Heart left ventricle (tissue), 16 donors: ENCODE measurements at regions not wholly inside any gene's neighbourhood (a gene's known extent, or its start where the extent isn't known, plus 50 kb on each side); places are given as distances from the start of the nearest gene placed in this dataset.

ENCODE experiments used
- ATAC-seq, 4 donors: fragments of 200-7000 bp; cut with Tn5 transposase; one replicate each; pipeline ENCODE4 v1.9.1; 2020 to 2022; ENCODE audit warnings: moderate library complexity in 4 of 4, mild to moderate bottlenecking in 3 of 4, moderate number of reproducible peaks in 1 of 4
- DNase-seq, 5 donors: peaks; one replicate each; pipeline ENCODE4 v3.0.0-alpha.2; 2020
- H3K27ac ChIP-seq, 12 donors: fragments of 200-600 bp; sonication (generic) in 4 of 12; one replicate each; pipeline versions ENCODE4 v1.5.0 to v1.8.0; 2016 to 2022; ENCODE audit warnings: mild to moderate bottlenecking in 2 of 12
- H3K27me3 ChIP-seq, 9 donors: fragments of 200-600 bp; sonication (generic) in 2 of 9; one replicate each; pipeline versions ENCODE4 v1.5.1 to v1.8.0; 2016 to 2022; ENCODE audit warnings: mild to moderate bottlenecking in 3 of 9
- H3K36me3 ChIP-seq, 9 donors: fragments of 200-600 bp; sonication (generic) in 2 of 9; one replicate each; pipeline versions ENCODE4 v1.5.0 to v1.8.0; 2018 to 2022; ENCODE audit warnings: mild to moderate bottlenecking in 2 of 9
- H3K4me1 ChIP-seq, 12 donors: fragments of 200-600 bp; sonication (generic) in 4 of 12; one replicate each; pipeline versions ENCODE4 v1.5.0 to v1.8.0; 2016 to 2022; ENCODE audit warnings: mild to moderate bottlenecking in 3 of 12
- H3K4me3 ChIP-seq, 12 donors: fragments of 200-600 bp; sonication (generic) in 4 of 12; one replicate each; pipeline versions ENCODE4 v1.5.0 to v1.8.0; 2017 to 2022; ENCODE audit warnings: mild to moderate bottlenecking in 9 of 12, moderate library complexity in 4 of 12
- H3K9me3 ChIP-seq, 12 donors: fragments of 200-600 bp; sonication (generic) in 4 of 12; one replicate each; pipeline versions ENCODE4 v1.5.0 to v1.8.0; 2016 to 2022; ENCODE audit warnings: mild to moderate bottlenecking in 1 of 12
- CTCF ChIP-seq, 12 donors: fragments of 200-600 bp; sonication (generic) in 4 of 12; IDR thresholded peaks; one replicate each; pipeline versions ENCODE4 v1.5.0 to v1.8.0; 2018 to 2022; ENCODE audit warnings: antibody characterized with exemption in 12 of 12, mild to moderate bottlenecking in 5 of 12
- POLR2A ChIP-seq, 2 donors: fragments of 450-650 bp; IDR thresholded peaks; one replicate each; pipeline ENCODE4 v1.6.1; 2017; ENCODE audit warnings: antibody characterized with exemption in 2 of 2, mild to moderate bottlenecking in 2 of 2, moderate library complexity in 2 of 2
- WGBS, 4 donors: extraction: QIAGEN DNeasy Blood & Tissue Kit in 2 of 4; methylation state at CpG; one replicate each; pipeline versions ENCODE4 v1.1.5 to v1.1.7; 2013 to 2018; 5-methylcytosine and 5-hydroxymethylcytosine counted together
- intact Hi-C, 10 donors: fragments of 100-400 bp; cut with DNase I; formaldehyde crosslinking; loops; one replicate each; pipeline versions ENCODE4 v1.11.1 to v1.14.2; 2022
- donor health status: ischemic (EF 13 %, LVEDD 7.1; RV severe dilation, severe dysfunction).
- donor health status: healthy with polysubstance abuse.
- donor health status: DM: no; HTN: yes; CAD: no.
- donor health status: DM: no; HTN: no; CAD: no.
- donor health status: ischemic (EF 25% LVEDD 6.9; RV normal size, moderate dysfunction).
- donor health status: ischemic (EF 25% LVEDD 5.7; RV mildly dilated, moderate dysfunction).
- donor health status: healthy.
- donor health status: DM: yes; HTN: yes; CAD: no.
- donor health status: ischemic (EF 35%, LVEDD 5.7; RV mildly dilated, moderate dysfunction).
- donor health status: nonischemic (EF 11% LVEDD 7.7; RV severe dilation, severe dysfunction).
- donor health status: DM: yes; HTN: yes; CAD: no.
- donor health status: PGD.
- donor health status: ischemic (EF 29% LVEDD 5.4; RV normal size, mild dysfunction).
- donor health status: nonischemic (EF 23%, LVEDD 6.1; RV moderate dilation, normal function).

GRCh38 chrX:143304518-143304917 lies 212.8 kb downstream of the SPANXN3 start:
- H3K27me3 ChIP-seq: peaks cover 0 to 4% (median 0%) of the 10 kb centered on the region in 9 donors
- intact Hi-C loops: no loop called here
- no peak overlapping the region for H3K27ac ChIP-seq
- H3K4me3 ChIP-seq: no peak overlapping the region
- 59 to 71% (median 65%) methylated on average over 2 of the region's 2 CpGs for WGBS, 4 donors
- H3K4me1 ChIP-seq: no peaks in the 10 kb centered on the region
- DNase-seq: no peak
- H3K36me3 ChIP-seq: no peaks in the 10 kb centered on the region
- no peaks in the 10 kb centered on the region for H3K9me3 ChIP-seq
- no peak for ATAC-seq
- TF ChIP-seq POLR2A (IDR thresholded peaks at IDR 0.05) (no peak), CTCF (IDR thresholded peaks at IDR 0.05) (no peak)

GRCh38 chrX:143304025-143304424 lies 213.2 kb downstream of the SPANXN3 start:
- Histone ChIP-seq H3K27ac (no peak overlapping the region), H3K4me3 (no peak overlapping the region), H3K9me3 (no peaks in the 10 kb centered on the region), H3K27me3 (peaks cover 0 to 4% (median 0%) of the 10 kb centered on the region in 9 donors), H3K4me1 (no peaks in the 10 kb centered on the region), H3K36me3 (no peaks in the 10 kb centered on the region)
- intact Hi-C loops: no loop called here
- no peak for TF ChIP-seq POLR2A (IDR thresholded peaks at IDR 0.05)
- 60 to 74% (median 70%) methylated on average over 2 of the region's 2 CpGs for WGBS, 4 donors
- no peak for DNase-seq
- ATAC-seq: no peak

GRCh38 chrX:143298663-143299241 lies 218.5 kb downstream of the SPANXN3 start:
- H3K4me3 ChIP-seq: no peak overlapping the region
- intact Hi-C loops: no loop called here
- no peak for ATAC-seq

GRCh38 chrX:143296521-143296920 lies 220.8 kb downstream of the SPANXN3 start:
- Histone ChIP-seq H3K4me1 (no peaks in the 10 kb centered on the region), H3K9me3 (peaks cover 0 to 5% (median 0%) of the 10 kb centered on the region in 12 donors), H3K4me3 (no peak overlapping the region), H3K36me3 (no peaks in the 10 kb centered on the region), H3K27me3 (peaks cover 0 to 4% (median 0%) of the 10 kb centered on the region in 9 donors), H3K27ac (no peak overlapping the region)
- ATAC-seq (no peak), DNase-seq (no peak)
- intact Hi-C loops: no loop called here
- TF ChIP-seq CTCF (IDR thresholded peaks at IDR 0.05): no peak
- TF ChIP-seq POLR2A (IDR thresholded peaks at IDR 0.05): no peak
- WGBS, 4 donors: 67 to 93% (median 73%) methylated on average over 1 of the region's 1 CpG

More at GRCh38 chrX:143298663-143299241, 218.5 kb downstream of the SPANXN3 start:
- 27 to 38% (median 33%) methylated on average over 3 of the region's 3 CpGs for WGBS, 4 donors
- no peaks in the 10 kb centered on the region for H3K36me3 ChIP-seq
- no peak overlapping the region for H3K27ac ChIP-seq
- peaks cover 0 to 5% (median 0%) of the 10 kb centered on the region in 12 donors for H3K9me3 ChIP-seq
- no peak for TF ChIP-seq CTCF (IDR thresholded peaks at IDR 0.05)
- no peak for TF ChIP-seq POLR2A (IDR thresholded peaks at IDR 0.05)
- no peak for DNase-seq
- peaks cover 0 to 4% (median 0%) of the 10 kb centered on the region in 9 donors for H3K27me3 ChIP-seq
- H3K4me1 ChIP-seq: no peaks in the 10 kb centered on the region

GRCh38 chrX:143287236-143287635 lies 230.0 kb downstream of the SPANXN3 start:
- Histone ChIP-seq H3K4me3 (no peak overlapping the region), H3K27me3 (no peaks in the 10 kb centered on the region), H3K9me3 (no peaks in the 10 kb centered on the region), H3K4me1 (no peaks in the 10 kb centered on the region), H3K27ac (no peak overlapping the region), H3K36me3 (no peaks in the 10 kb centered on the region)
- WGBS, 4 donors: 34 to 37% (median 36%) methylated on average over 2 of the region's 2 CpGs
- ATAC-seq: no peak
- DNase-seq: no peak
- intact Hi-C loops: no loop called here
- no peak for TF ChIP-seq CTCF (IDR thresholded peaks at IDR 0.05)
- TF ChIP-seq POLR2A (IDR thresholded peaks at IDR 0.05): no peak
